ENCODE measurements at regions not wholly inside any gene's neighbourhood (a gene's known extent, or its start where the extent isn't known, plus 50 kb on each side); places are given as distances from the start of the nearest gene placed in this dataset.

- no peak for DNase-seq (ENCODE audit: low read depth)
Observed at GRCh38 chr10:90180886-90181691, 479.7 kb downstream of the KIF20B start.

- no peak for DNase-seq (ENCODE audit: low read depth)
Observed at GRCh38 chr10:90192825-90193224, 491.4 kb downstream of the KIF20B start.

GRCh38 chr10:90193240-90193985 lies 492.0 kb downstream of the KIF20B start:
- peak; percentile 89 for DNase-seq (ENCODE audit: low read depth)

GRCh38 chr10:90195288-90195840 lies 494.0 kb downstream of the KIF20B start:
- DNase-seq (ENCODE audit: low read depth): no peak

GRCh38 chr10:90197766-90198165 lies 496.4 kb downstream of the KIF20B start:
- DNase-seq (ENCODE audit: low read depth): peak; percentile 75

- DNase-seq (ENCODE audit: low read depth): no peak
Observed at GRCh38 chr10:90199093-90199492, 497.7 kb downstream of the KIF20B start.

- DNase-seq (ENCODE audit: low read depth): no peak
Observed at GRCh38 chr10:90199513-90199912, 498.1 kb downstream of the KIF20B start.

GRCh38 chr10:90204131-90204955 lies 503.0 kb downstream of the KIF20B start:
- DNase-seq (ENCODE audit: low read depth): no peak

- peak; percentile 76 for DNase-seq (ENCODE audit: low read depth)
Observed at GRCh38 chr10:90204956-90205314, 503.5 kb downstream of the KIF20B start.

- no peak for DNase-seq (ENCODE audit: low read depth)
Observed at GRCh38 chr10:90205340-90205739, 503.9 kb downstream of the KIF20B start.

- DNase-seq (ENCODE audit: low read depth): no peak
Observed at GRCh38 chr10:90213346-90213745, 512.0 kb downstream of the KIF20B start.

GRCh38 chr10:90218846-90219245 lies 517.5 kb downstream of the KIF20B start:
- no peak for DNase-seq (ENCODE audit: low read depth)

GRCh38 chr10:90222372-90222771 lies 521.0 kb downstream of the KIF20B start:
- DNase-seq (ENCODE audit: low read depth): peak; percentile 88

- no peak for DNase-seq (ENCODE audit: low read depth)
Observed at GRCh38 chr10:90222939-90223338, 521.5 kb downstream of the KIF20B start.

- no peak for DNase-seq (ENCODE audit: low read depth)
Observed at GRCh38 chr10:90224791-90225566, 523.6 kb downstream of the KIF20B start.

- DNase-seq (ENCODE audit: low read depth): no peak
Observed at GRCh38 chr10:90226517-90226916, 525.1 kb downstream of the KIF20B start.

- peak; percentile 90 for DNase-seq (ENCODE audit: low read depth)
Observed at GRCh38 chr10:90227217-90227656, 525.8 kb downstream of the KIF20B start.

- DNase-seq (ENCODE audit: low read depth): no peak
Observed at GRCh38 chr10:90227786-90228185, 526.4 kb downstream of the KIF20B start.

GRCh38 chr10:90229486-90229885 lies 528.1 kb downstream of the KIF20B start:
- no peak for DNase-seq (ENCODE audit: low read depth)

GRCh38 chr10:90233805-90234204 lies 532.4 kb downstream of the KIF20B start:
- peak; percentile 42 for DNase-seq (ENCODE audit: low read depth)

- no peak for DNase-seq (ENCODE audit: low read depth)
Observed at GRCh38 chr10:90245623-90246022, 544.2 kb downstream of the KIF20B start.

All from iris pigment epithelial cell (primary cell).